ENCODE measurements at regions not wholly inside any gene's neighbourhood (a gene's known extent, or its start where the extent isn't known, plus 50 kb on each side); places are given as distances from the start of the nearest gene placed in this dataset.

GRCh38 chr10:3424111-3424851 is 251.7 kb upstream of the PITRM1 start:
- Histone ChIP-seq H3K36me3 (no peaks in the 10 kb centered on the region), H3K27me3 (ENCODE audit: insufficient read depth, low read depth, severe bottlenecking) (no peaks in the 10 kb centered on the region), H3K9me3 (ENCODE audit: severe bottlenecking) (no peaks in the 10 kb centered on the region), H3K4me3 (ENCODE audit: low read depth, low read length) (no peak overlapping the region), H3K27ac (no peak overlapping the region)
- no peak for DNase-seq
- no peak for TF ChIP-seq CTCF (IDR thresholded peaks at IDR 0.05; ENCODE audit: low read depth, low read length)

- H3K4me3 ChIP-seq (ENCODE audit: low read depth, low read length) = no peak overlapping the region
- no peaks in the 10 kb centered on the region for H3K27me3 ChIP-seq (ENCODE audit: insufficient read depth, low read depth, severe bottlenecking)
- DNase-seq = no peak
- H3K27ac ChIP-seq = no peak overlapping the region
- no peaks in the 10 kb centered on the region for H3K36me3 ChIP-seq
- H3K9me3 ChIP-seq (ENCODE audit: severe bottlenecking) = no peaks in the 10 kb centered on the region
- no peak for TF ChIP-seq CTCF (IDR thresholded peaks at IDR 0.05; ENCODE audit: low read depth, low read length)
Observed at GRCh38 chr10:3423384-3423783, 250.8 kb upstream of the PITRM1 start.

GRCh38 chr10:3422282-3422681 is 249.7 kb upstream of the PITRM1 start:
- Histone ChIP-seq H3K9me3 (ENCODE audit: severe bottlenecking) (no peaks in the 10 kb centered on the region), H3K36me3 (no peaks in the 10 kb centered on the region), H3K27ac (no peak overlapping the region), H3K27me3 (ENCODE audit: insufficient read depth, low read depth, severe bottlenecking) (no peaks in the 10 kb centered on the region), H3K4me3 (ENCODE audit: low read depth, low read length) (no peak overlapping the region)
- no peak for DNase-seq
- TF ChIP-seq CTCF (IDR thresholded peaks at IDR 0.05; ENCODE audit: low read depth, low read length) = no peak

- no peak for DNase-seq
- no peak for TF ChIP-seq CTCF (IDR thresholded peaks at IDR 0.05; ENCODE audit: low read depth, low read length)
- no peaks in the 10 kb centered on the region for H3K36me3 ChIP-seq
Observed at GRCh38 chr10:3421537-3422257, 249.1 kb upstream of the PITRM1 start.

GRCh38 chr10:3420527-3421469 is 248.2 kb upstream of the PITRM1 start:
- Histone ChIP-seq H3K4me3 (ENCODE audit: low read depth, low read length) (no peak overlapping the region), H3K36me3 (no peaks in the 10 kb centered on the region), H3K27ac (no peak overlapping the region), H3K9me3 (ENCODE audit: severe bottlenecking) (no peaks in the 10 kb centered on the region), H3K27me3 (ENCODE audit: insufficient read depth, low read depth, severe bottlenecking) (no peaks in the 10 kb centered on the region)
- no peak for DNase-seq
- no peak for TF ChIP-seq CTCF (IDR thresholded peaks at IDR 0.05; ENCODE audit: low read depth, low read length)

More at GRCh38 chr10:3421537-3422257, 249.1 kb upstream of the PITRM1 start:
- no peak overlapping the region for H3K27ac ChIP-seq
- no peaks in the 10 kb centered on the region for H3K27me3 ChIP-seq (ENCODE audit: insufficient read depth, low read depth, severe bottlenecking)
- no peaks in the 10 kb centered on the region for H3K9me3 ChIP-seq (ENCODE audit: severe bottlenecking)
- no peak overlapping the region for H3K4me3 ChIP-seq (ENCODE audit: low read depth, low read length)

Data from WERI-Rb-1 (cell line).